ENCODE measurements at regions not wholly inside any gene's neighbourhood (a gene's known extent, or its start where the extent isn't known, plus 50 kb on each side); places are given as distances from the start of the nearest gene placed in this dataset.

DNA sequence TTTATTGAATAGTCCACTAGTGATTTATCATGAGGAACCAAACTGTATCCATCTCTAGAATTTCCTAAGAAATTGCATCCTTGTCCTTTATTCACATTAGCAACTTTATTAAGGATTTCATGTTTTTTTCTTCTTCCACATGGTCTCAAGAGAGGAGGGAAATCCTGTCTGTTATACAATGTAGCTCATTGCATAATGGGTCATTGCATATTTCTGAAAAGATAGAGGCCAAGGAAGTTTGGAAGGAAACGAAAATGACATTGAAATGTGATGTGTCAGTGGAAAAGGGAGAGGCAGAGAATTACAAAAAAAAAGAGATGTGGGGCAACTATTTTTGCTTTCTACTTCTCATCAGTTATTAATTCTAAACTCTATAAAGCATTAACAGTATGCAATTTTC lies 353.1 kb downstream of the METTL15 start:
- no peak for DNase-seq (ENCODE audit: extremely low spot score)
- CTCF ChIA-PET: no interaction called here
- TF ChIP-seq ARNT (IDR thresholded peaks at IDR 0.05) (no peak), NFRKB (IDR thresholded peaks at IDR 0.05) (no peak), LEF1 (IDR thresholded peaks at IDR 0.05; ENCODE audit: borderline replicate concordance) (no peak), FOXA1 (IDR thresholded peaks at IDR 0.05) (no peak), SP1 (IDR thresholded peaks at IDR 0.05) (no peak), FOXK2 (IDR thresholded peaks at IDR 0.05) (no peak), HDGF (IDR thresholded peaks at IDR 0.05; ENCODE audit: borderline replicate concordance) (no peak), SUZ12 (IDR thresholded peaks at IDR 0.05) (no peak), ZNF384 (IDR thresholded peaks at IDR 0.05) (no peak), TARDBP (IDR thresholded peaks at IDR 0.05) (no peak)
- TF ChIP-seq, protein P1, sequence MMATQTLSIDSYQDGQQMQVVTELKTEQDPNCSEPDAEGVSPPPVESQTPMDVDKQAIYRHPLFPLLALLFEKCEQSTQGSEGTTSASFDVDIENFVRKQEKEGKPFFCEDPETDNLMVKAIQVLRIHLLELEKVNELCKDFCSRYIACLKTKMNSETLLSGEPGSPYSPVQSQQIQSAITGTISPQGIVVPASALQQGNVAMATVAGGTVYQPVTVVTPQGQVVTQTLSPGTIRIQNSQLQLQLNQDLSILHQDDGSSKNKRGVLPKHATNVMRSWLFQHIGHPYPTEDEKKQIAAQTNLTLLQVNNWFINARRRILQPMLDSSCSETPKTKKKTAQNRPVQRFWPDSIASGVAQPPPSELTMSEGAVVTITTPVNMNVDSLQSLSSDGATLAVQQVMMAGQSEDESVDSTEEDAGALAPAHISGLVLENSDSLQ (IDR thresholded peaks at IDR 0.05): no peak
- POLR2A ChIA-PET: no interaction called here

DNA sequence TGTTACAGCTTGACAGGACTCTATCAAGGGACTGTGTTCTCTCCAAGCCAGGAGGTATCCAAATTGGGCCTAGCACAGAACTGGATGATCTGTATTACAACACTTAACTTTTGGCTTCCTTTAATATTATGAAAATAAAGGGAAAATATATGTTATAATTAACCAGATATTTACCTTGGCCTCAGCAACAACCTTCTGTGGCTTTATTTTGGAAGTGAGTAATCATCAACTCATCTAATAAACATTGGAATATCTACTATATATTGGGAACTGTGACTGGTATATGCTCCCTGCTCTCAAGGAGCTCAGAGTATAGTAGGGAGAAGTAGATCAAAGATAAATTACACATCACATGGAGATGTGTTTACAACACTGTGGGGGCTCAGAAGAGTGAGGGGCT lies 352.2 kb downstream of the METTL15 start:
- ChIA-PET CTCF (no interaction called here), POLR2A (no interaction called here)
- TF ChIP-seq L3MBTL2 (conservative IDR thresholded peaks at IDR 0.05): no peak
- no peak for DNase-seq (ENCODE audit: extremely low spot score)

DNA sequence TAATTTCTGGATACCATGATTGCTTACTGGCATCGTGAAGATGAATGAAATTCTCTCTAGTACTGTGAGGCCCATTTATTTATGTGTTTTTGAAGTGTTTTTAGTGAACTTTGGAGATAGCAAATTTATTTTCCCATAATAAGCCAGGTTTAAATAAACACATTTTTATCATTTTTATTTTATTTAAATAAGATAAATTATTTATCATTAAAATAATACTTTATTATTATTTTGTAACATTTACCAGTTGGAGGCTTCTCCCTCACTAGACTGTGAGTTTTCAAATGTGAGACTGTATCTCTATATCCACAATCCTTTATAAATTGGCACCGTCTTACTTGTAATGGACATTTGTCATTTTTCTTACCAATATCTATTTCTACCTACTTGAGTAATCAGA lies 351.7 kb downstream of the METTL15 start:
- TF ChIP-seq CTBP1 (IDR thresholded peaks at IDR 0.05; ENCODE audit: borderline replicate concordance) (no peak), SP1 (IDR thresholded peaks at IDR 0.05) (no peak), L3MBTL2 (conservative IDR thresholded peaks at IDR 0.05) (no peak), BHLHE40 (IDR thresholded peaks at IDR 0.05; ENCODE audit: borderline replicate concordance) (no peak), FOXK2 (IDR thresholded peaks at IDR 0.05) (no peak)
- CTCF ChIA-PET: no interaction called here
- no peak for DNase-seq (ENCODE audit: extremely low spot score)
- POLR2A ChIA-PET: no interaction called here

DNA sequence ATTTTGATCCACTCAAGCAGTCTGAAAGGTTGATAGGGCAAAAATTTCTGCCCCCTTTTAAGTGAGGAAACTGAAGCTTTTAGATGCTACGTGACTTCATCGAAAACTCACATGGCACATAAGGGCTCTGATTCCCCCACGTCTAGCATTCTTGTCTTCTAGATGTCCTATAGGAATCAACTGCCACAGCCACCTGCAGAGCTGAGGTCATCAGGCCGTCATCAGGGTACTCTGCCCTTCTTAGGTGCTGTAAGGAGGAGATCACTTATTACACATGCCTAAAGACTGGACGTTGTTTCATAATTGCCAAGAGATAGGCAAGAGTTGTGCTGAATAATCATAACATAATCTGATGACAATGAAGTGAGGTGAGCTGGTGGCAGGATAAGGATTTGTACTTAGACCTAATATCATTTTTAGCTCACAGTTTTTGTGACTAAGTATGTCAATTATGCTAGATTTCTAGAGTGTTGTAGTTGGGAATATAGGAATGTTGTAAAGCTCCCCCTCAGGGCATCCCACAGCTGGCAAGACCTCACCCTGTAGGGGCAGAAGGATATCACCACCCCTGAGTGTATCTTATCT lies 349.4 kb downstream of the METTL15 start:
- TF ChIP-seq ARNT (IDR thresholded peaks at IDR 0.05) (no peak), HDGF (IDR thresholded peaks at IDR 0.05; ENCODE audit: borderline replicate concordance) (no peak), FOXA1 (IDR thresholded peaks at IDR 0.05) (no peak), TARDBP (IDR thresholded peaks at IDR 0.05) (no peak), BHLHE40 (IDR thresholded peaks at IDR 0.05; ENCODE audit: borderline replicate concordance) (no peak), NFRKB (IDR thresholded peaks at IDR 0.05) (no peak), ZNF384 (IDR thresholded peaks at IDR 0.05) (no peak), FOXM1 (IDR thresholded peaks at IDR 0.05; ENCODE audit: borderline replicate concordance) (no peak), LEF1 (IDR thresholded peaks at IDR 0.05; ENCODE audit: borderline replicate concordance) (no peak), SP1 (IDR thresholded peaks at IDR 0.05) (no peak), SUZ12 (IDR thresholded peaks at IDR 0.05) (no peak), FOXK2 (IDR thresholded peaks at IDR 0.05) (no peak), ELF4 (IDR thresholded peaks at IDR 0.05) (no peak), L3MBTL2 (conservative IDR thresholded peaks at IDR 0.05) (no peak)
- TF ChIP-seq, protein P1 (IDR thresholded peaks at IDR 0.05): no peak
- DNase-seq (ENCODE audit: extremely low spot score): no peak
- CTCF ChIA-PET: no interaction called here
- POLR2A ChIA-PET: no interaction called here

DNA sequence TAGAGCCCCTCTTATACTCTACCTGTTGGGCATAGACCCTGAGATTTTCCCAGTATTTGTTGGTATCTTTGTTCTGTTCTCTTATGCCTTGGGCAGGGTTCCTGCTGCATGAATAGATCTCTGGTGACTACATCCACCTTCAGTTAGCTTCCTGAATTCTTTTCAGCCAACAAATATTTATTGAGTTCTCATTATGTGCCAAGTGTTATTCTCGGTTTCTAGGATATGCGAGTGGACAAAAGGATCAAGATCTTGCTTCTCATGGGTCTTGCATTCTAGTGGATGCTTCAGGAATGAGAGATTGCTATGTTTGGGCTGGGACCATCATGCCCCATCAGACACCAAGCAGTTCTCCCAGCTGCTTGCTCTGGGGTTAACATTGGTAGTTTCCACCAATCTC lies 340.0 kb downstream of the METTL15 start:
- ChIA-PET CTCF (no interaction called here), POLR2A (no interaction called here)
- no peak for TF ChIP-seq L3MBTL2 (conservative IDR thresholded peaks at IDR 0.05)
- no peak for TF ChIP-seq CTBP1 (IDR thresholded peaks at IDR 0.05; ENCODE audit: borderline replicate concordance)
- TF ChIP-seq LEF1 (IDR thresholded peaks at IDR 0.05; ENCODE audit: borderline replicate concordance): no peak
- DNase-seq (ENCODE audit: extremely low spot score): no peak

DNA sequence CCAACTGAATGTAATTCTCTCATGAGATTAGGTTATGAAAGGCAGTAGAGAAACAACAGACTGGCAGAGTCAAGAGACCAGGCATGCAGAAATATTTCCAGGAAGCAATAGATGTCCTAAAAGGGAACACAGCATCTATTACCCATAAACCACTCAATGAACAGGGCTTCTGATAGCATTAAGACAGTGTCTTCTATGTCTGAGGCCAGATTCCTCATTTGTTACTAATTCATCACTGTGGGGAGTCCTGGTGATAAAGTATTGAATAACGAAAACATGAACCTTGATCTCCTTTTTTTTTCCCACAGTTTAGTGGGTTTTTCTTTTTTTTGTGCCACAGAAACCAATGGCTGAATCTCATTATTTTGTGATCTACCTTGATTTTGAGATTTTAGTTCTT lies 339.0 kb downstream of the METTL15 start:
- DNase-seq (ENCODE audit: extremely low spot score): no peak
- ChIA-PET CTCF (no interaction called here), POLR2A (no interaction called here)
- TF ChIP-seq ARNT (IDR thresholded peaks at IDR 0.05) (no peak), BHLHE40 (IDR thresholded peaks at IDR 0.05; ENCODE audit: borderline replicate concordance) (no peak), FOXK2 (IDR thresholded peaks at IDR 0.05) (no peak), FOXA1 (IDR thresholded peaks at IDR 0.05) (no peak), HDGF (IDR thresholded peaks at IDR 0.05; ENCODE audit: borderline replicate concordance) (no peak), FOXM1 (IDR thresholded peaks at IDR 0.05; ENCODE audit: borderline replicate concordance) (no peak), LEF1 (IDR thresholded peaks at IDR 0.05; ENCODE audit: borderline replicate concordance) (no peak), SUZ12 (IDR thresholded peaks at IDR 0.05) (no peak), SP1 (IDR thresholded peaks at IDR 0.05) (no peak), NFRKB (IDR thresholded peaks at IDR 0.05) (no peak), ELF4 (IDR thresholded peaks at IDR 0.05) (no peak), TARDBP (IDR thresholded peaks at IDR 0.05) (no peak), CTBP1 (IDR thresholded peaks at IDR 0.05; ENCODE audit: borderline replicate concordance) (no peak), ZNF384 (IDR thresholded peaks at IDR 0.05) (no peak), L3MBTL2 (conservative IDR thresholded peaks at IDR 0.05) (no peak)
- TF ChIP-seq, protein P1 (IDR thresholded peaks at IDR 0.05): no peak

DNA sequence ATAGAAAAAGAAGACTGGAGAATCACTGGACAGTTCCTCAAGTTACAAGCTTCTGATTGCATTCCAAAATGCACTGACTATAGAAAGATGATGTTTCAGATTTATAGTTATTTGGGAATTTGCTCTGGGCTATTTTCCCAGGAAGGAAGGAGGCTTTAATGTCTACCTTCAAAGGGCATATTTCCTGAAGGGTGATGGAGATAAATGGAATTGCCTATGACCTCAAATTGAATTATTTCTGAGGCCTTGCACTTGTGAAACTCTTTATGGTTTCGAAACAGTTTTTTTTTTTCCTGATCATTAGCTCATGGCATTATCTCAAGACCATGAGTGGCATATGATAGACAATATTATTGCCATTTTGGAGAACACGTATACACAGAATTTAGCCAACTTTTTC lies 333.9 kb downstream of the METTL15 start:
- POLR2A ChIA-PET: no interaction called here
- TF ChIP-seq TARDBP (IDR thresholded peaks at IDR 0.05) (no peak), ELF4 (IDR thresholded peaks at IDR 0.05) (no peak), ZNF384 (IDR thresholded peaks at IDR 0.05) (no peak)
- CTCF ChIA-PET: no interaction called here
- no peak for DNase-seq (ENCODE audit: extremely low spot score)
